ENCODE measurements at regions not wholly inside any gene's neighbourhood (a gene's known extent, or its start where the extent isn't known, plus 50 kb on each side); places are given as distances from the start of the nearest gene placed in this dataset.

GRCh38 chr3:120544361-120544760 lies 51.8 kb upstream of the NDUFB4 start:
- no peak for DNase-seq (ENCODE audit: low read depth)

- no peak for DNase-seq (ENCODE audit: low read depth)
These were observed 59.5 kb upstream of the NDUFB4 start for GRCh38 chr3:120536642-120537041.

- no peak for DNase-seq (ENCODE audit: low read depth)
These were observed 63.2 kb upstream of the NDUFB4 start for GRCh38 chr3:120532969-120533368.

- DNase-seq (ENCODE audit: low read depth) = no peak
These were observed 68.0 kb upstream of the NDUFB4 start for GRCh38 chr3:120528163-120528562.

- no peak for DNase-seq (ENCODE audit: low read depth)
These were observed 69.9 kb upstream of the NDUFB4 start for GRCh38 chr3:120526011-120526870.

GRCh38 chr3:120524171-120524923 lies 71.8 kb upstream of the NDUFB4 start:
- peak; percentile 55 for DNase-seq (ENCODE audit: low read depth)

- DNase-seq (ENCODE audit: low read depth) = no peak
These were observed 65.3 kb upstream of the FSTL1 start for GRCh38 chr3:120516136-120516535.

- DNase-seq (ENCODE audit: low read depth) = no peak
These were observed 61.9 kb upstream of the FSTL1 start for GRCh38 chr3:120512655-120513054.

- DNase-seq (ENCODE audit: low read depth) = peak; percentile 77
These were observed 56.3 kb upstream of the FSTL1 start for GRCh38 chr3:120506828-120507774.

- DNase-seq (ENCODE audit: low read depth) = peak; percentile 14
These were observed 55.5 kb upstream of the FSTL1 start for GRCh38 chr3:120506076-120506827.

GRCh38 chr3:120503727-120504616 lies 53.2 kb upstream of the FSTL1 start:
- no peak for DNase-seq (ENCODE audit: low read depth)

- no peak for DNase-seq (ENCODE audit: low read depth)
These were observed 51.3 kb upstream of the FSTL1 start for GRCh38 chr3:120502116-120502515.

Data from RPMI7951 (cell line).